Stimulated activated CD4-positive, alpha-beta T cell treated with anti-CD3 and anti-CD28 coated beads, Interleukin-4, amount 100 ng/mL, for 1 hour (primary cell): ENCODE measurements at regions not wholly inside any gene's neighbourhood (a gene's known extent, or its start where the extent isn't known, plus 50 kb on each side); places are given as distances from the start of the nearest gene placed in this dataset.
"Not testable (repeated sequence)": the region's sequence is repeated elsewhere in the genome, so short reads cannot be mapped to it uniquely, and the experiment has no call there.

Experiments used
- DNase-seq: peaks from one replicate; pipeline ENCODE4 v3.0.0-alpha.2; 2020

DNA sequence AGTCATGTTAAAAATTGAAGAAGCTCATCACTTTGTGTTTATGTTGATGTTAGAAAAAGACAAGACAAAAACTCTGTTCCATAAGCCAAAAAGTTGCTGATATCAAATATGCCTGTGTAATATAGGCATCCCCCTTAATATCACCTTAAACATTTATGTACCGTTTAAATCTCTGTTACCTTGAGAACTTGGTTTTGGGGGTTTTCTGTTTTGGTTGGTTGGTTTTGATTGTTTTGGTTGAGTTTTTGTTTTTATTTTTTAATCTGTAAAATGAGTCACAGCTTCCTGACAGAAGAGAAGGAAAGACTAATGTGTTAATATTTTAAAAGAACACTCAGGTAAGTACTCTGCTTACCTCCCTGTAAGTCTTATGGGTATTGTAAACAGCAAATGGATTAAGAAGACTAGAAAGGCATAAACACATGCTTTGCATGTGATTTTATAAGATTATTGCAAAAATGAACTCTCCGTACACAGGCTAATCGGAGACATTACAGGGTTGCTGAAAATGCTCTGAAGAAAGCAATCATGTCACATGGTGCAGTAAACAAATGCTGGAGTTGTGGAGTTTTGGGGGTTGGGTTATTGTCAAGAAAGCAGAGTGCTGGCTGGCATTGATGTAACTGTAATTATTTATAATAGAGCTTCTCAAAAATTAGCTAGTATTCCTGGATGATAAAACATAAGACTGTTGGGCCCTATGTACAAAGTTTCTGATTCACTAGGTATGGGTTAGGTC, 69.5 kb upstream of the MBNL1 start:
- no peak for DNase-seq

DNA sequence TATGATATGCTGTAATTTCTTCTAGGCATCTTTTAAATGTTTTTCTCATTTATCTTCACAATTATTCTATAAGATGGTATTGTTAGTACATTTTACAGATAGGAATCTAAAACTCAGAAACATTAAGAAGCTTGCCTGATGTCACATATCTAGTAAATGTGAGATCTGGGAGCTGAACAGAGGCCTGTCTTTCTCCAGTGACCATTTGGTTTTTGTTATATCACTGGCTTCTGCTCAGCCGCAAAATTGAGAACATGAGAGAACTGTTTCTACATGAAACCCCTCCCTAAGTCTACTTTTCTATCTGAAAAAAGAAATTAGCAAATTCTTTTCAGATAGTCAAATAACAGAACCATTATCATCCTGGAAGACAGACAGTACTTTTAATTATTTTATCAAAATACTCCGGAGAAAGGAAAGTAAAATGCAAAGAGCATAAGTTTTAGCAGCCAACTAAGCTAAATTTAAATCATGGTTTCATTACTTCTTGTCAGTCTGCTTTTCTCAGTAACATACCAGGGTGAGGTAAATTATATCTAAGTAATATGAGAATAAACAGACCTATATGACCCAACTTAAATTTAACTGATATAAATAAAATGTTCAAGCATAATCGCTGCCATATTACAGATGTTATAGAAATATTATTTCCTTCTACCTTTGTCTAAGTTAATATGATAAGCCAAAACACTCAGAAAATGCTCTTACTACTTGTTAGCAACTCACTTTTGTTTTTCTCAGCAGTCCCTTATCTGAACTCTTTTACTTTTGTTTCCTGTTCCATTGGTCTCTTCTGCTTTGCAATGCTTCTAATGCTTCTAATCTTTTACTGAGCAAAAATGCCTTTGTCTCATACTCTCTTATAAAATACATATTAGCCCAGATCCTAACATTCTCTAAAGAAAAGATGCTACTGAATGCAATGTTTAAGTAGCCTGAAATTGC, 68.0 kb upstream of the MBNL1 start:
- no peak for DNase-seq

DNA sequence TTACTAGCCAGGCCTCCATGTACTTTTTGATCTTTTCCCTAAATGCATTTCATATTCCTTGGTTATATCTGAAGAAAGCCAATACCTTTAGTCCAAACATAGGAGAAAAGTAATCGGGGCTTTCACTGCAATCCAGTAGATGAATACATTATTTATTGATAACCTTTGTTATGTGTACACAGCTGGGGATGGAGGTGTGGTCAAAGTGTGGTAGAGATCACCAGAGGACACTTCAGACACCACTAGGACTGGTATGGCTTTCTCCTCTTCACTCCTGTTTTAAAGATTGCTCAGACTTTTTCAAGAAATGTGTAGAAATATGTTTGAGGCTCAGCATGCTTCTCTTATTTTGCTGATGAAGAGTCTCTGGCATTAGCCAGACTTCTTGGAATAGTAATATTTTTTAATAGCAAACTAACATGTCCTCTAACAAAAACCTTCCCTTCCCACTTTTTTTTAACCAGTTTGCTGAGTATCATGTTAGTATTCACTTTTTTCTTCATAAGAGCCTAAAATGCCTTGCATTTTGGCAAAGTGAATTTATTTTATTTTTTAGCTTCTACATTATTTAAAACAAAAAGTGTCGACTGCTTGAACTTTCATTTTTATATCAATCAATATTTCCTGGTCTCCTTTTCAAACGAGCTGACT, 65.6 kb upstream of the MBNL1 start:
- no peak for DNase-seq

DNA sequence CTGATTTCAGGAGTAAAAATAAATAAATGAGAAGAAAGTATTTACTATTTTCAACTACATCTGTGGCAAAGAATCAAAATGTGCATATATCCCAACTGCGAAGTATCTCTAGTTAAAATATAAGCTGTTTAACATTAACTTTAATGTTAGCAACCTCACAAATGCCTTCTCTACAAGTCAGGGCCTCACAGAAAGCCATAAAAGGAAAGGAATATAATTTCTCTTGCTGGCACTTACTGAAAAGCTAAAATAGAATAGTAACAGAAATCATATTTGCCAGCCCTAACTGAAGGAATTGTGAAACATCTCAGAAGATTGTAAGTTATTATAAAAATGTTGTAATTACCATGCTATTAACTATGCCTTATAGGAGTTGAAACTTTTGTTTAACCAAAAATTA, 65.1 kb upstream of the MBNL1 start:
- DNase-seq, result no peak

DNA sequence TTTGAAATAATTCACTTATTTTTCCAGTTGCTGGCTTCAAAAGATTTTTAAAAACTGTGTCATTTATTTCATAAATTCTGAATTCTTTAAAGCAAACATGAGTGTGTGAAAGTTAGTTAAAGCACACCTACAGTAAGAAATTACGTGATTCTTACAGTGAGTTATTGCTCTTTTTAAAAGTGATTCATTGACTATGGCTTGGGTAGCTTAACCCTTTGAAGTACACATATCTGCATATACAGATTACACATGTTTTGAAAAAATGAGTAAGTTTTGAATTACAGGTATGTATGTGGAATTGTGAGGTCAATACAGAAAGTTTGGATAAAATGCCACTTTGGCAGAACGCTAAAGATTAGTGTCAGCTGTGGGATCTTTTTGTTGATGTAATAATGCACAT, 64.5 kb upstream of the MBNL1 start:
- no peak for DNase-seq

DNA sequence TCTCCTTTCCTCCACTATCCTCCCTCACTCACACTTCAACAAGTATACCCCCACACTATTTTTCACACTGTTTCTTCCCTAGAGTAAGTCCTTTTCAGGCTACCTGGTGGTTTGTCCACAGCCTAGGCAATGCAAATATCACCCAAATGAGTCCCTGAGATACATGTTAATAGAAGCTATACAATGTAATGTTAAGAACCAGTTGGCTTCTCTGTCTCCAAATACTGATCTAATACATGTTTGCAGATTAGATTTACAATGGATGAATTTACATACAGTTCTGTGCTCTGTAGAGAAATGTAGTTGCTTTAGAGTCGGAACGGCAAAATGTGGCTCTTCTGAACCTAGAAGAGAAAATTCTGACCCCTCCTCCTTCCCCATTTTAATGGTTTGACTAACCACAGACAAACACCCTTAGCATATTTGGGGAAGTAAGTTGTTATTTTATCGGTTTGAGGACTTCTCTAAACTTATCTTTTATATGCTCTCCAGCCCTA, 63.6 kb upstream of the MBNL1 start:
- DNase-seq, result no peak

GRCh38 chr3:152206243-152206760, 62.4 kb upstream of the MBNL1 start:
- no peak for DNase-seq

GRCh38 chr3:152208439-152208838, 60.3 kb upstream of the MBNL1 start:
- no peak for DNase-seq

GRCh38 chr3:152209060-152209459, 59.7 kb upstream of the MBNL1 start:
- no peak for DNase-seq

GRCh38 chr3:152209776-152210175, 59.0 kb upstream of the MBNL1 start:
- no peak for DNase-seq

GRCh38 chr3:152210697-152211096, 58.0 kb upstream of the MBNL1 start:
- no peak for DNase-seq

DNA sequence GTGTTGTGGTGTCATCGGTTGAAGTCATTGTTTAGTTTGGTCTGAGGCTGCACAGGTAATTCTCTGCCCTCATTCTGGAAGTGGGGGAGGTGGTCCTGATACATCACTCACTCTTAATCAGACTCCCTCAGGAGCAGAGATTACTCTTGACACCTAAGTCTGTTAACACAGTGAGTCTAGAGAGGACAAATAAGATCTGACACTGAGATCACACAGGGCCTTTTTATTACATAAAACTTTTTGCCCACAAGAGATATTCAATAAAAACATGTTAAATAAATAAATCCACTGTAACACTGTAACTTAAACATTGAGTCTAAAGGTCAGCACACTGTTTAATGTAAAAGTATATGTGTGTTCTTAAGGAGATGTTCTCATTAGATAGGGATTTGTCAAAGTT, 57.1 kb upstream of the MBNL1 start:
- no peak for DNase-seq

- no peak for DNase-seq
These were observed 55.5 kb upstream of the MBNL1 start for GRCh38 chr3:152213203-152213602.

- DNase-seq, result no peak
These were observed 54.8 kb upstream of the MBNL1 start for GRCh38 chr3:152213938-152214337.

DNA sequence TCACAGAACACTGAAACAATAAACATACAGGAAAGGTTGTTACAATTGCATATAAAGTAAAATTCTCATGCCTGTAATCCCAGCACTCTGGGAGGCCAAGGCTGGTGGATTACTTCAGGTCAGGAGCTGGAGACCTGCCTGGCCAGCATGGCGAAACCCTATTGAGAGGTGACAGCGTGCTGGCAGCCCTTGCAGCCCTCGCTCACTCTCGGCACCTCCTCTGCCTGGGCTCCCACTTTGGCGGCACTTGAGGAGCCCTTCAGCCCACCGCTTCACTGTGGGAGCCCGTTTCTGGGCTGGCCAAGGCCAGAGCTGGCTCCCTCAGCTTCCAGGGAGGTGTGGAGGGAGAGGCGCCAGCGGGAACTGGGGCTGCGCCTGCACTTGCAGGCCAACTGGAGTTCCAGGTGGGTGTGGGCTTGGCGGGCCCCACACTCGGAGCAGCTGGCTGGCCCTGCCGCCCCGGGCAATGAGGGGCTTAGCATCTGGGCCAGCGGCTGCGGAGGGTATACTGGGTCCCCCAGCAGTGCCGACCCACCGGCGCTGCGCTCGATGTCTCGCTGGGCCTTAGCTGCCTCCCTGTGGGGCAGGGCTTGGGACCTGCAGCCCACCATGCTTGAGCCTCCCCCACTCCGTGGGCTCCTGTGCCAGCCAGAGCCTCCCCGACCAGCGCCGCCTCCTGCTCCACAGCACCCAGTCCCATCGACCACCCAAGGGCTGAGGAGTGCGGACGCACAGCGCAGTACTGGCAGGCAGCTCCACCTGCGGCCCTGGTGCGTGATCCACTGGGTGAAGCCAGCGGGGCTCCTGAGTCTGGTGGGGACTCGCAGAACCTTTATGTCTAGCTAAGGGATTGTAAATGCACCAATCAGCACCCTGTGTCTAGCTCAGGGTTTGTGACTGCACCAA, 51.5 kb upstream of the MBNL1 start:
- not testable (repeated sequence) for DNase-seq

GRCh38 chr3:152218602-152219001, 50.1 kb upstream of the MBNL1 start:
- no peak for DNase-seq
